IPS DF 4.7 (cell line): ENCODE measurements at regions not wholly inside any gene's neighbourhood (a gene's known extent, or its start where the extent isn't known, plus 50 kb on each side); places are given as distances from the start of the nearest gene placed in this dataset.

Experiments
- DNase-seq: peaks from one replicate; pipeline ENCODE4 v3.0.0-alpha.2; 2013; ENCODE audit warnings: low spot score; ENCODE audit errors: extremely low read depth

GRCh38 chr2:220044383-220044782 is 417.0 kb downstream of the SLC4A3 start:
- DNase-seq, result no peak

- DNase-seq, result no peak
These were observed 419.1 kb downstream of the SLC4A3 start for GRCh38 chr2:220046507-220046906.

DNA sequence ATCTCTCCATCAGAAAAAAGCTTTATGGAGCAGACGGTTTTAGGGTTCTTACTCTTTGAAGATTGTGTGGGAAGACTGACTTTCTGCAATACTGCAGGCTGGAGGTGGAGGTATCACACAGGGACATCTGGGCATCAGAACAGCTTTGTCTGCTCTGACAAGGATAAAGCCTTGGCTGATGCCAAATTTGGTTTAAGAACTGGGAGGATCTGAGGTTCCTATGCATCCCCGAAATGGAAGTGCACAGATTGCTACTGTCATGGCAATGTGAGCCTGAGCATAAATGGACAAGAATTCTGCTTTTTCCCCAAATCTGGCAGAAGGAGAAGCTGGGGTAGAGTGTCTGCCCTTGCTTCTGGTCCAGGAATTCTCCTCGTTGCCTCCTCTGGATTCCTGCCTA is 424.3 kb downstream of the SLC4A3 start:
- no peak for DNase-seq

GRCh38 chr2:220053919-220054318 is 426.5 kb downstream of the SLC4A3 start:
- no peak for DNase-seq

DNA sequence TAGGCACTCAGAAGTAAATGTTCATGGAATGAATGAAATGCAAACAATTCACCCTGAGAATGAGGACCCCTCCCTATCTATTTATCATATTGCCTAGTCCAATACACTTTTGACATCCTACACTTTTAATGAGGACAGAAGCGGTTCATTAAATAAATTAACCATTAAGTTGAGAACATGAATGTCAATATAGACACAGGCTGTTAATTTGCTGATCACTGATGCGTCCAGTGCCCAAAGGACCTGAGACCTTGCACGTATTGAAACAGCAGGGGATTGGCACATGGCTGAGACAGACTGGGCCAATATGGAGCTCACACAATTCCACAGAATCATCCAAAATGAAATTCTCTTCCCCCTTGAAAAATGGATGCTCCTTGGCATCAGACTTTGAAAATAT is 430.0 kb downstream of the SLC4A3 start:
- no peak for DNase-seq

DNA sequence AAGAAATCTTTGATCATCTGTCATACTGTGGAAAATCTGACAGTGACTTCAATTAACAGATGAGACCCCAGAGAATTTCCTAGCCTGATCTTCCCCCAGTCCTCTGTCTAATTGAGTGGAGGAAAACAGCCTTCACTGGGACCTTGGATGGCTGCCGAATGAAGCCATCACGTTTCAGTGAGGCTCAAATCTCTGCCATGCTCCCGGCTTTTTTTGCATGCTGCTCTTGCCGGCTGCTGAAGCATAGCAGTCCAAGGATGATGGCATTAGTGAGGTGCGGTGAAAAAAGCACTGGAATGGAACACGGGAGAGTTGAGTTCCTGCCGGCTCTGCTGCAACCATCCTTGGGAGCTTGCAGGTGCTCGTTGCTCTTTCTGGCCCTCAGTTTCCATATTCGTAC is 430.5 kb downstream of the SLC4A3 start:
- no peak for DNase-seq

GRCh38 chr2:220064111-220065030 is 436.9 kb downstream of the SLC4A3 start:
- no peak for DNase-seq

GRCh38 chr2:220065581-220065980 is 438.2 kb downstream of the SLC4A3 start:
- DNase-seq, result no peak

- no peak for DNase-seq
These were observed 441.4 kb downstream of the SLC4A3 start for GRCh38 chr2:220068846-220069245.

GRCh38 chr2:220070349-220070748 is 442.9 kb downstream of the SLC4A3 start:
- DNase-seq, result no peak

DNA sequence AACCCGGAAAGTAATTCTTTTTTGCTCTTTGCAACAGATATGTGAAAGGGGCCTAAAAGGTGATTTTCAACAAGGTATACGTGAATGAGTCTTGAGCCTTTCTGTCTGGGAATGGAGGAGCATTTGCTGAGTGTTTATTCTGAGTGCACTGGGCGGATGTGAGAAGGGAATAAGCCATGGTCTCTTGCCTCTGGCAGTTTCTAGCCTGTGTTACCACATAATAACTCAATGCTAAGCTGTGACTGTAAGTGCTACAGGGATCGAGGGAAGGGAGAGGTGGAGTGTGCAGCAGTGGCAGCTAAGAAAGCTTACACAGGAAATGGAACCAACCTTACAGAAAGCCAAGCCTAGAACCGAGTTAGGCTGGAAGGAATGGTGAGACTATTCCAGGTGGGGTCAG is 444.3 kb downstream of the SLC4A3 start:
- no peak for DNase-seq

GRCh38 chr2:220072669-220073220 is 445.3 kb downstream of the SLC4A3 start:
- DNase-seq, result no peak

DNA sequence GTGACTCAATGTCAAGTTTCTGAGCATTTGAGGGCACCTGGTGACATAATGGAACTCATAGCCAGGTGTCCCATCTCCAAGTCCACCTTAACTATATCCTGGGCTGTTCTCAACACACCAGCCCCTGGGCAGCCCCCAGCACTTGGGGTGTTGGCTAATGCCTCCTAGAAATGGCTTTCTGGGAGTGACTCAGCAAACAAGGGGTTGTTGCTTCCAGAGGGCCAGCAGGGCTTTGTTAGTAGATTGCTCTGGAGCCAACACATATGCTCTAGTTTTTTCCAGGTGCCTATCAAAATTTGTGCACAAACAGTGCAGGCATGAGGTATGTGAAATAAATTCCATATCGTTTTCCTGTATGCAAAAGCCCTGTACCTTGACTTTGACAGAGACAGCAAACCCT is 448.4 kb downstream of the SLC4A3 start:
- DNase-seq, result no peak

GRCh38 chr2:220076734-220077133 is 449.3 kb downstream of the SLC4A3 start:
- no peak for DNase-seq

DNA sequence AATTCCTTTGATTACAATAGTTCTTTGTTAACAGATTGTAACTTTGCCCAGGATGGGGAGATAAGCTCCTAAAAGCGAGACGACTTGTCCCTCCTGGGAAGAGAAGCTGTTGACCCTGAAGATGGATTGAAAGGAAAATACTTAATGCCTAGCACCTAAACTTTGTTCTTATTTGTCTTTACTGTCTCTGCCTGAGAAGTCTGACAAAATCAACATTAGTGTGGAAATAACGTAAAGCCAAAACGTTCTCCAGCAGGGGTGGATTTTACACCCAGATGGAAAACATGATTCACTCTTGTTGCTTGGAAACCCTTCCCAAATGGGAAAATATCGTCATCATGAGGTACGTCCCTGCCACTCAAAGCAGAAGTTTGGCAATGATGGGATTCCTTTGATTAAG is 450.1 kb downstream of the SLC4A3 start:
- no peak for DNase-seq

GRCh38 chr2:220078439-220078838 is 451.0 kb downstream of the SLC4A3 start:
- DNase-seq, result no peak

DNA sequence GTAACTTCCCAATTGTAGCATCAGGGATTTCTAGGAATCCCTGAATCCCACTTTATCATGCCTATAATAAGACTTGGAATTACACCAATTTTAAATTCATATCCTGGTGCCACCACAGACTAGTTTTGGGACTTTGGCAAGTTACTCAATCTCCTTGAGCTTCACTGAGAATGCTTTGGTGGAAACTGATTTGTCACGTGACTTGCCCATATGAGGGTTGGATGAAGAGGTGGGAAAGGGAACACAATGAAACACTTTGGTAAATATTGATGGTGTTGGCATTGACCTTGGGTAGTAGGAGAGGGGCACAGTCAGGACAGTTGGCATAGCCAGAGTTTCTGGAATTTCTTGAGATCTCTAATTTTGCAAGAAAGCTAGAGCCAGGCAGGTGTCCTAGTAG is 452.2 kb downstream of the SLC4A3 start:
- DNase-seq, result no peak

DNA sequence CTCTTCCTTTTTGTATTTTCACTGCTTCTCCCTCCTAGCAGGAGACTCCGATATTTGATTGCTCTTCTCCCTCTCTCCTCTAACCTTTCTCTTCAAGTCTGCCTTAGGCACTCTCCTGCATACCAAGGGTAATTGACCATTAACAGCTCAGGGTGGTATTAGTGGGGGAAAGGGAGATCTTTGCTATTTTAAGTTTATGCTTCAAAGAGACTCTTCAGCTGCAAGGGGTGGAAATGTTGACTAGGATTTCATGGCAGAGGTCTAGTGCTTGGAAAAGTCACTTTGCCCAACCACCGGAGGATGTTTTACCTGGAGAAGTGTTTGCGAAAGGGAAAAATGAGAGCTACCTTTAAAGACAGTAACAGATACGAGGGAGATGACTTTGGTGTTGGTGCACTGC is 453.7 kb downstream of the SLC4A3 start:
- DNase-seq, result no peak

- no peak for DNase-seq
These were observed 462.6 kb downstream of the SLC4A3 start for GRCh38 chr2:220090050-220090449.

DNA sequence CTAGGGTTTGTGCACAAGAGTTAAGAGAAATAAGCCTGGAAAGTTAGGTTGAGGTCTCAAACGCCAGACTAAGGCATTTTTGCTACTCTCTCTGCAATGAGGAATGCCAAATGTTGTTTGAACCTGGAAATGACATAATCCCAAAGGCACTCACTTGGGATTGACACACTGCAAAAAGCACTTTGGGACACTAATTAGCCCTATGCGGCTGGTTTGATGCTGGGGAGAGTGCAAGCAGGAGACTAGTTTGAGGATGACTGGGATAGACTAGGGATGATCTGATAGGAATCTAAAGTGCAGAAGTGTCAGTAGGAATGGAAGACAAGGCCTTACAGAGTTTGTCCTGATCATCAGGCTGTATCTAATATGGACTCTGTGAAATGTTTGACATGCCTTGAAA is 469.0 kb downstream of the SLC4A3 start:
- DNase-seq, result no peak

DNA sequence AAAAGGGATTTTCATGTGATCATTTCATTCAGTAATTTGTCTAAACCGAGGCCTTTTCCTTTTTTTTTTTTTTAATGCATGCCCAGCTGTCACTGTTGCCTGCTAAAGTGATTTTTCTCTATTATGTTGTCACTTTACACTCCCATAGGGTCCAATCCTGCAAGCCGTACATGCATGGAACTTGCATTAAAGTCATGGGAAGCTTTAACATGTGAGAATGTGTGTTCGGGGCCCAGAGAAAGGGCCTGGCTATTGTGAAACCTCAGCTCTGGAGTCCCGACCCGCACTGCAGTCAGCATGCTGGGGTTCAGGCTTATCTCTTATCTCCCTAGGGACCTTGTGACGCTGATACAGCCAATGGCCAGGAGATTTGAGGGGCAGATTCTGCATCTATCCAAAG is 474.6 kb downstream of the SLC4A3 start:
- DNase-seq, result no peak

DNA sequence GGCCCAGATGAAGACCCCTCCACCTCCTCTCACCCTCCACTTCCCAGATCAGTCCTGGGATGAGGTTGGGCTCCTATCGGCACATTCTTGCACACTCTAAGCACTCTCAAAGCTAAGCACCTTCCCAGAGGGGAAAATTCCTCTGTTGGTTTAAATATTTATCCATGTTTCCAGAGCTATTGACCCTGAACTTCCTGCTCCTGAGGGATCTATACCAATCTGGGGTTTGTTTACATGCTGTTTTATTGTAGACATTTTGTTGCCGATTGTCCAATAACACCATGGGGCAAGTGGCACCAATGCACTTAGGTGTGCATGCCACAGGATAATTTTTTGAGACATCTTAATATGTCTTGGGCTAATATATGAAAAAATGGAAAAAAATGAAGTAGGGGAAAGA is 476.2 kb downstream of the SLC4A3 start:
- DNase-seq, result no peak

- no peak for DNase-seq
These were observed 477.5 kb downstream of the SLC4A3 start for GRCh38 chr2:220104871-220105351.
